SK-N-MC (cell line): ENCODE measurements at regions not wholly inside any gene's neighbourhood (a gene's known extent, or its start where the extent isn't known, plus 50 kb on each side); places are given as distances from the start of the nearest gene placed in this dataset.

Experiments used
- EZH2 ChIP-seq: fragments of 200-600 bp; sonication (generic); IDR thresholded peaks from one replicate; pipeline ENCODE4 v1.6.1; 2017; ENCODE audit warnings: antibody characterized with exemption
- FOXP2 ChIP-seq: optimal IDR thresholded peaks from 2 replicates; pipeline ENCODE3; 2011; ENCODE audit warnings: mild to moderate bottlenecking, moderate library complexity; ENCODE audit not compliant: insufficient read depth; ENCODE audit errors: extremely low read length, control extremely low read depth
- POLR2AphosphoS5 ChIP-seq: IDR thresholded peaks from 2 replicates; pipeline ENCODE4 v1.6.1; 2012; ENCODE audit warnings: mild to moderate bottlenecking, low read depth, low read length, borderline replicate concordance

- TF ChIP-seq POLR2AphosphoS5 = no peak
- TF ChIP-seq EZH2 = no peak
- TF ChIP-seq FOXP2 = no peak
Observed at GRCh38 chr2:145040433-145040832, 520.5 kb upstream of the ZEB2 start.
